Caco-2 (cell line): ENCODE measurements at regions not wholly inside any gene's neighbourhood (a gene's known extent, or its start where the extent isn't known, plus 50 kb on each side); places are given as distances from the start of the nearest gene placed in this dataset.

Experiments used
- BruUV-seq: library from RNA; stranded (reverse); fragments of 400-500 nt; replicated peaks from 2 replicates; lab custom pipeline; 2021; lab: Mats Ljungman, UMichigan
- CTCF ChIA-PET: fragments of 300-600 bp; sonication (Branson Sonifier 250); formaldehyde crosslinking; loops from one replicate; lab custom pipeline; 2022; ENCODE audit warnings: antibody characterized with exemption; lab: Charles Lee
- POLR2A ChIA-PET: fragments of 300-600 bp; sonication (Branson Sonifier 250); formaldehyde crosslinking; loops from one replicate; lab custom pipeline; 2022; ENCODE audit warnings: antibody characterized with exemption; lab: Charles Lee
- DNase-seq, 2 experiments: peaks; one replicate each; pipeline versions ENCODE4 v3.0.0 to v3.0.0-alpha.2; 2020 to 2022
- H3K27me3 ChIP-seq: replicated peaks from 2 replicates; pipeline ENCODE4 v1.6.0; 2011; ENCODE audit warnings: low read length; ENCODE audit not compliant: control insufficient read depth, insufficient read depth
- H3K36me3 ChIP-seq: 2 replicates; pipeline ENCODE4 v1.5.1; 2011; ENCODE audit warnings: low read length; ENCODE audit not compliant: control insufficient read depth, insufficient read depth
- H3K4me1 ChIP-seq: fragments of 250-450 bp; sonication (Bioruptor Pico); 2 replicates; pipeline ENCODE4 v1.5.1; 2020; ENCODE audit warnings: mild to moderate bottlenecking
- H3K4me3 ChIP-seq: 2 replicates; pipeline ENCODE4 v1.5.1; 2011; ENCODE audit warnings: low read depth, mild to moderate bottlenecking, control low read depth, low read length
- H3K9me3 ChIP-seq: fragments of 250-450 bp; sonication (Bioruptor Pico); 2 replicates; pipeline ENCODE4 v1.5.1; 2020; ENCODE audit warnings: mild to moderate bottlenecking, moderate library complexity
- H3K27ac Mint-ChIP-seq: one replicate; pipeline ENCODE4 v1.8.0; 2022; ENCODE audit warnings: mixed read lengths; ENCODE audit not compliant: unreplicated experiment
- H3K27me3 Mint-ChIP-seq: one replicate; pipeline ENCODE4 v1.8.0; 2022; ENCODE audit warnings: mixed read lengths; ENCODE audit not compliant: insufficient read depth, unreplicated experiment
- H3K36me3 Mint-ChIP-seq: one replicate; pipeline ENCODE4 v1.8.0; 2022; ENCODE audit warnings: mild to moderate bottlenecking, mixed read lengths; ENCODE audit not compliant: insufficient read depth, unreplicated experiment
- H3K4me1 Mint-ChIP-seq: one replicate; pipeline ENCODE4 v1.8.0; 2022; ENCODE audit warnings: low read depth, mixed read lengths; ENCODE audit not compliant: unreplicated experiment
- H3K4me3 Mint-ChIP-seq: one replicate; pipeline ENCODE4 v1.8.0; 2022; ENCODE audit warnings: mild to moderate bottlenecking, moderate library complexity, mixed read lengths; ENCODE audit not compliant: unreplicated experiment
- H3K9me3 Mint-ChIP-seq: one replicate; pipeline ENCODE4 v1.8.0; 2022; ENCODE audit warnings: mixed read lengths; ENCODE audit not compliant: unreplicated experiment
- intact Hi-C: fragments of 100-400 bp; cut with micrococcal nuclease; formaldehyde crosslinking; loops from one replicate; pipeline ENCODE4 v1.10.0; 2022; ENCODE audit not compliant: unreplicated experiment
- TF ChIP-seq, protein P1 (sequence below), 2 experiments: fragments of 200-600 bp in 1 of 2; IDR thresholded peaks; 1 replicate in 1 of 2; 2 replicates in 1 of 2; pipeline versions ENCODE4 v1.5.1 to v1.8.0; 2011 to 2022; ENCODE audit warnings: antibody characterized with exemption in 1 of 2, control low read depth in 1 of 2, inconsistent platforms in 1 of 2, low read depth in 1 of 2, low read length in 1 of 2, mild to moderate bottlenecking in 1 of 2, moderate library complexity in 1 of 2; ENCODE audit not compliant: insufficient read depth in 1 of 2, severe bottlenecking in 1 of 2, unreplicated experiment in 1 of 2

DNA sequence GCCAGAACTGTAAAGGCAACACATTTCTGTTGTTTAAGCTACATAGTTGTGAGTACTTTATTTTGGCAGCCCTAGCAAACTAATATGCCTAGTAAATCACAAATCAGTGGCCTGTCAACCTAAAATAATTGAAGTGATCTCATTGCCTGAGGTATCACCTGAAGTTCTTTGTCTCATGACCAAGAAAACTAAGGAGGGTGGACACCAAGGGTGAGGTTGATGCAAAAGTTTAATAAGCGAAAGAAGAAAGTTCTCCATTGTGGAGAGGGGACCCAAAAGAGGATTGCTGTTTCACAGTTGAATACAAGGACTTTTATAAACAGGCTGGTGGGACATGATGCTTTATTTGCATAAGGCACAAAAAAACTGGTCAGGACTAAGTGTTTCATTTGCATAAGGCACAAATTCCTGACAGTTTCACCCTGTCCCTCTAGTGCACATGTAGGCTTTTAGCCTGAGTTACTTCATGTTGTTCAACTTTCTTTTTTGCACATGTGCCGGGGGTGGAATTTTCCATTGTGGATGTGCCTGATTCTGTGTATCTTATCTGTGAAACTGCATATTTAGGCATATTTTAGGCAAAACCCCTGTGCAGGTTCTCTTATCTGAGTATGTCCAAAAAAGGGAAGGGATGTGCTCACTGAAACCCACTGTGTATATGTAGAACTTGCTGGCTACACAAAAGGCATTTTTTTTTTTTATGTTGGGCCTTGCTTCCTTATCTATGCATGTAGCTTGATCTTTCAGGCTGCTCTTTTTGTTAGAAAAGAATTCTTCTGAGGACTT, 108.6 kb upstream of the RAI14 start:
- Histone ChIP-seq H3K36me3 (no peaks in the 10 kb centered on the region; the same call in 1 of the 2 replicates), H3K4me3 (no peak overlapping the region), H3K9me3 (peaks cover 25% of the 10 kb centered on the region), H3K27me3 (no peaks in the 10 kb centered on the region), H3K4me1 (peaks cover 9% of the 10 kb centered on the region)
- no peak for DNase-seq
- no peaks in the 10 kb centered on the region for H3K27me3 Mint-ChIP-seq
- TF ChIP-seq, protein P1, sequence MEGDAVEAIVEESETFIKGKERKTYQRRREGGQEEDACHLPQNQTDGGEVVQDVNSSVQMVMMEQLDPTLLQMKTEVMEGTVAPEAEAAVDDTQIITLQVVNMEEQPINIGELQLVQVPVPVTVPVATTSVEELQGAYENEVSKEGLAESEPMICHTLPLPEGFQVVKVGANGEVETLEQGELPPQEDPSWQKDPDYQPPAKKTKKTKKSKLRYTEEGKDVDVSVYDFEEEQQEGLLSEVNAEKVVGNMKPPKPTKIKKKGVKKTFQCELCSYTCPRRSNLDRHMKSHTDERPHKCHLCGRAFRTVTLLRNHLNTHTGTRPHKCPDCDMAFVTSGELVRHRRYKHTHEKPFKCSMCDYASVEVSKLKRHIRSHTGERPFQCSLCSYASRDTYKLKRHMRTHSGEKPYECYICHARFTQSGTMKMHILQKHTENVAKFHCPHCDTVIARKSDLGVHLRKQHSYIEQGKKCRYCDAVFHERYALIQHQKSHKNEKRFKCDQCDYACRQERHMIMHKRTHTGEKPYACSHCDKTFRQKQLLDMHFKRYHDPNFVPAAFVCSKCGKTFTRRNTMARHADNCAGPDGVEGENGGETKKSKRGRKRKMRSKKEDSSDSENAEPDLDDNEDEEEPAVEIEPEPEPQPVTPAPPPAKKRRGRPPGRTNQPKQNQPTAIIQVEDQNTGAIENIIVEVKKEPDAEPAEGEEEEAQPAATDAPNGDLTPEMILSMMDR (IDR thresholded peaks at IDR 0.05; ENCODE audit: insufficient read depth in 1 of 2, low read depth in 1 of 2, low read length in 1 of 2, severe bottlenecking in 1 of 2, unreplicated experiment in 1 of 2), result no peak
- H3K4me1 Mint-ChIP-seq, result peaks cover 8% of the 10 kb centered on the region
- intact Hi-C loops, result no loop called here
- ChIA-PET CTCF (no interaction called here), POLR2A (no interaction called here)
- no peaks in the 10 kb centered on the region for H3K36me3 Mint-ChIP-seq
- H3K9me3 Mint-ChIP-seq, result peaks cover 60% of the 10 kb centered on the region
- no peak overlapping the region for H3K27ac Mint-ChIP-seq
- H3K4me3 Mint-ChIP-seq, result no peak overlapping the region
- BruUV-seq, result no TSS peak

DNA sequence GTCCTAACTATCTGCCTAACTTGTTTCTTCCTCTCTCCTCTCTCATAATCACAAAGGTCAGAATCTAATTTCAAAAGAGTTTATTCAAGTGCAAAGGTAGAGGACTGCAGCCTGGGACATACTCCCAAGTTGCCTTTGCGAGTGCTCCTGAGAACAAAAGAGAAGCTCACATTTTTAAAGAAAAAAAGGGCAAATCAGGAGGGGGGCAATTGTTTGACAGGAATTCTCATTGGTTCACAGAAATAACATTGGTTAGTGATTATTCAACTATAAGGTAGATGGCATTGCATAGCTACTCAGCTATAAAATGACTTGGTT, 108.1 kb upstream of the RAI14 start:
- TF ChIP-seq, protein P1 (IDR thresholded peaks at IDR 0.05; ENCODE audit: insufficient read depth in 1 of 2, low read depth in 1 of 2, low read length in 1 of 2, severe bottlenecking in 1 of 2, unreplicated experiment in 1 of 2), result no peak
- CTCF ChIA-PET, result no interaction called here
- Mint-ChIP-seq H3K36me3 (no peaks in the 10 kb centered on the region), H3K27me3 (no peaks in the 10 kb centered on the region), H3K4me1 (peaks cover 8% of the 10 kb centered on the region), H3K27ac (no peak overlapping the region), H3K9me3 (peaks cover 55% of the 10 kb centered on the region), H3K4me3 (no peak overlapping the region)
- intact Hi-C loops, result no loop called here
- H3K4me1 ChIP-seq, result peaks cover 9% of the 10 kb centered on the region
- BruUV-seq, result no TSS peak
- no peak overlapping the region for H3K4me3 ChIP-seq
- peaks cover 24% of the 10 kb centered on the region for H3K9me3 ChIP-seq
- H3K36me3 ChIP-seq, result no peaks in the 10 kb centered on the region; the same call in 1 of the 2 replicates
- POLR2A ChIA-PET, result interaction anchor here (0.5 kb wide), 1 partner anchor 360 kb away, joined by 3 read pairs; no protein-coding TSS in a partner anchor
- no peak for DNase-seq
- H3K27me3 ChIP-seq, result no peaks in the 10 kb centered on the region

DNA sequence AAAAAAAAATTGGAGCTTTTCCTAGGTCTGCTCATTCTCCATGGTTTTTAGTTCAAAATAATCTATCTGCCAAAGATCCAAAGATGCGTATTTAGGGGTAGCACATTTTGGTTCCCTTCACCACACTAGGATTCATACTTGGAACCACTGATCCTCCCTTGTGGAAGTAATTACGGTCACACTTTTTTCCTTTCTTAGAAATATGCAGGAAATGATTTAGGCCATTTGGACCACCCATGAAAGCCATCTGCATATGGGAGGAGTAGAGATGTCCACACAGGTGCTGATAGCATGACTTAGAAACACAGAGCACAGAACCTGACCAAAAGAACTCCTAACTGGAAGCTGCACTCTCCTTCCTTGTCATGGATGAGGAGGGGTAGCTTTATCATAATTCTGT, 105.9 kb upstream of the RAI14 start:
- POLR2A ChIA-PET, result no interaction called here
- Mint-ChIP-seq H3K27ac (peak overlapping the region; percentile 24), H3K9me3 (peaks cover 33% of the 10 kb centered on the region)

More for the DNA sequence above, 105.9 kb upstream of the RAI14 start:
- no peaks in the 10 kb centered on the region for H3K27me3 ChIP-seq
- no peaks in the 10 kb centered on the region for H3K36me3 Mint-ChIP-seq
- peaks cover 8% of the 10 kb centered on the region for H3K4me1 Mint-ChIP-seq
- DNase-seq, result no peak
- intact Hi-C loops, result no loop called here
- no peaks in the 10 kb centered on the region for H3K27me3 Mint-ChIP-seq
- H3K9me3 ChIP-seq, result peaks cover 14% of the 10 kb centered on the region
- no peaks in the 10 kb centered on the region; the same call in 1 of the 2 replicates for H3K36me3 ChIP-seq
- CTCF ChIA-PET, result no interaction called here
- H3K4me3 Mint-ChIP-seq, result peak overlapping the region; percentile 22
- peaks cover 10% of the 10 kb centered on the region for H3K4me1 ChIP-seq
- TF ChIP-seq, protein P1 (IDR thresholded peaks at IDR 0.05; ENCODE audit: insufficient read depth in 1 of 2, low read depth in 1 of 2, low read length in 1 of 2, severe bottlenecking in 1 of 2, unreplicated experiment in 1 of 2), result no peak
- no peak overlapping the region for H3K4me3 ChIP-seq
- BruUV-seq, result no TSS peak
